NT2/D1 (cell line): ENCODE measurements at regions not wholly inside any gene's neighbourhood (a gene's known extent, or its start where the extent isn't known, plus 50 kb on each side); places are given as distances from the start of the nearest gene placed in this dataset.

ENCODE experiments used
- SUZ12 ChIP-seq: IDR thresholded peaks from 2 replicates; pipeline ENCODE4 v1.6.1; 2011; ENCODE audit not compliant: insufficient read length, insufficient read depth; ENCODE audit errors: extremely low read depth
- YY1 ChIP-seq: IDR thresholded peaks from 2 replicates; pipeline ENCODE4 v1.6.1; 2011; ENCODE audit not compliant: insufficient read length, insufficient read depth
- ZNF274 ChIP-seq: IDR thresholded peaks from 2 replicates; pipeline ENCODE4 v1.6.1; 2011; ENCODE audit warnings: mild to moderate bottlenecking, low read depth, low read length

- TF ChIP-seq YY1 (no peak), ZNF274 (no peak), SUZ12 (no peak)
These were observed 486.6 kb downstream of the ARHGEF28 start for GRCh38 chr5:74112372-74113195.
